Renal pelvis (tissue), 1 donor: ENCODE measurements at regions not wholly inside any gene's neighbourhood (a gene's known extent, or its start where the extent isn't known, plus 50 kb on each side); places are given as distances from the start of the nearest gene placed in this dataset.

ENCODE experiments used
- DNase-seq: peaks from one replicate; pipeline ENCODE4 v3.0.0-alpha.2; 2013

GRCh38 chr10:63744060-63744941, 223.1 kb downstream of the REEP3 start:
- DNase-seq = no peak

GRCh38 chr10:63749915-63750314, 228.7 kb downstream of the REEP3 start:
- no peak for DNase-seq

GRCh38 chr10:63751836-63752235, 230.6 kb downstream of the REEP3 start:
- DNase-seq = no peak

DNA sequence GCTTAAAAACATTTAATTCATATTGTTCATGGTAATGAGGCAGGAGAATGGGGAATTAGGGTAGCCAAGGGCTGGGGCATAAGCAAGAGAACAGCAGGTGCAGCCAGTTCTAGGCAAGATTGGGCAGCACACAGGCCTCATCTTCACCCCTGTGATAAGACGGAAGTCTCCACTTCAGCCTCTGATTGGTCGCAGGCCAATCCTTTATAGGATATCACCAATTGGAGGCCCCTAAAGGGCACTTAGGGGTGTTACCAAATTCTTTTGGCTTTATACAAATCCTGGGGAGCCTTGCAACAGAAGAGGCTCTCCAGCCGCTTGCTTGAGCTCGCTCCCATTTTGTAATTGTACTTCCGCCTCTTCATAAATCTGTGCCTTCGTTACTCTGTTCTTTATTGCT, 231.1 kb downstream of the REEP3 start:
- no peak for DNase-seq

DNA sequence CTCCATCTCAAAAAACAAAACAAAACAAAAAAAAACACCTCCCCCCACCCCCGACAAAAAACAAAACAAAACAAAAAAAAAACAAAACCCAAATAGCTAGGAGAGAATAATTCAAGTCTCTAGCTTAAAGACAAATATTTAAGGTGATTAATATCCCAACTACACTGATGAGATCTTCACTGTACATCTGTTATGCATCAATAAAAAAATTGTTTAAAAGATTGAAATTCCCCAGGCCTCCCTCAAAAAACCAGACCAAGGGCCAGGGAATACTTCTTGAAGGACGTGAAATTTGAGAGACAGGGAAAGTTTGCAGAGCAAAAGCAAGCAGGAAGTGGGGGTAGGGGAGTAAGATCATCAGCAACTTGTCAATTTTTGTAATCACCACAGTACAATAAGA, 232.6 kb downstream of the REEP3 start:
- no peak for DNase-seq

DNA sequence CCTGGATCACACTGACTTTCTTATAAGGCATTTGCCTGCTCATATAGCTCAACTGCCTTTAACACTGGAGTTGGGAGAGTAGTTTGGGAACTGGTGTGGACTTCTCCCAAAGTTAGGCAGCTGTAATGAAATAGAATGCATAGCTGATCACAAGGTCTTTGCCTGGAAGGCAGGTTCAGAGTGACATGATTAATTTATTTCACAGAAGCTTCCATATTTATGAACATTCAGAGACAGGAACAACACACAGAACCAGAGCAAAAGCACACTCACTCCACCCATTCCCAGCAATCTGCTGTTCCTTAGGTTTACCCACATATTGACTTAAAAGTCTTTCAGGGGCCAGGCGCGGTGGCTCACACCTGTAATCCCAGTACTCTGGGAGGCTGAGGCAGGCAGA, 234.2 kb downstream of the REEP3 start:
- no peak for DNase-seq

GRCh38 chr10:63757067-63757466, 235.9 kb downstream of the REEP3 start:
- no peak for DNase-seq

DNA sequence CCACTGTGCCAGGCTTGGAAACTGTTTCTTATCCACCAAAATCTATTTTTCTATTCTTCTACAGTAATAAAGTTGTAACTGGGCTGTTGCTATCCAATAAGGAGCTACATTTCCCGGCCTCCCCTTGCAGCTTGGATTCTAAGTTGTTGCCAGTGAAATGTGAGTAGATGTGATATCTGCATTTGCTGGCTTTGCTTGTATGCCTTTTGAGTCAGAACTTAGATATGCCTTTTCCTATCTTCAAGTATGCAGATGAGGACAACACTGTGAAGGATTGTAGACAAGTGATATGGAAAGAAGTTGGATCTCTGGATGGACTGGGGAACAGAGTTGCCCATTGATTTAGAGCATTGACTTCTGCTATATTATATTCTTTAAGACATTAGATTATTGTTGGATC, 236.9 kb downstream of the REEP3 start:
- DNase-seq = no peak

- no peak for DNase-seq
Measured at GRCh38 chr10:63759335-63759734, 238.1 kb downstream of the REEP3 start.

DNA sequence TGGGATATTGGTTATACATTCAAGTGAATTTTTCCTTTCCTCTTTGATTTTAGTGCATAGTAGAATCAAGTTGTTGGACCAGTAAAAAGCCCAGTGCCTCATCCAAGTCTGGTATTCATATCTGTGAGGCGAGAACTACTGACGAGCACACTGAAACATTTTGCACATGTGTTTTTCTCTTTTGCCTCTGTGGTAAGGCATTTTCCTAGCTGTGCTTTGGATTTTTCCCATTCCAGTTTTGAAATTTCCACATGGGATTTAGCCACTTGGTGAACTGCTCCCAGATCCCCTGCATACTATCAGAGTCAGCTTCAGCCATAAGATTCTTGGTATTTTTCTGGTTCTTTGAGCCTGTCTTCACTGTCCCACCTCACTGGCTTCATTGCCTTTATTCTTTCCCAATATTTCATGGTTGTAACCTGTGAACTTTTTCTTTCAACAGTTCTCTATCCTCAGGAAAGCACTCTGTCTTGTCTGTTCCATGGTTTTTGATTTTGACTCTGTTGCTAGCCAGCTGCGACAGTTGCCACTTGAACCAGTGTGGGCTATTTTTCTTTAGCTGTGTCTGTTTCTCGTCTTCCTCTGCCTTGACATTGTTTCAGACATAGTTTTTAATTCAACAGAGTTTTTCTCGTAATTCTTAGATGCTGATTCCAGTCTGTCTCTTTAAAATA, 239.0 kb downstream of the REEP3 start:
- no peak for DNase-seq

DNA sequence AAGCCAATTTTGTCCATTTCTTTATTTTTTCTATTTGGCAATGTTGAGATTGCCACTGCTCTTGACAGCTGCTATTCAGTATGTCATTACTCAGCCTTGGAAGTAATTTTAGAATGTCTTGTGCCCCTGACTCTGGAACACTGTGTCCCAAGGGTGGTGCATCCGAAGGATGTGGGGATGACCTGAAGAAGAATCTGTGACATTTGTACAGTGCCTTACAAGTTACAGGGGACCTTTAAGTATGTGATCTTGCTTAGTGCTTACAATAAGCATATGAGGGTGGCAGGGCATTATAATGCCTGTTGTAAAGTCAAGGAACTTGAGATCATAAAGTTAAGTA, 239.5 kb downstream of the REEP3 start:
- DNase-seq = no peak

- DNase-seq = no peak
Measured at GRCh38 chr10:63761243-63761642, 240.0 kb downstream of the REEP3 start.

GRCh38 chr10:63763744-63764143, 242.5 kb downstream of the REEP3 start:
- no peak for DNase-seq

DNA sequence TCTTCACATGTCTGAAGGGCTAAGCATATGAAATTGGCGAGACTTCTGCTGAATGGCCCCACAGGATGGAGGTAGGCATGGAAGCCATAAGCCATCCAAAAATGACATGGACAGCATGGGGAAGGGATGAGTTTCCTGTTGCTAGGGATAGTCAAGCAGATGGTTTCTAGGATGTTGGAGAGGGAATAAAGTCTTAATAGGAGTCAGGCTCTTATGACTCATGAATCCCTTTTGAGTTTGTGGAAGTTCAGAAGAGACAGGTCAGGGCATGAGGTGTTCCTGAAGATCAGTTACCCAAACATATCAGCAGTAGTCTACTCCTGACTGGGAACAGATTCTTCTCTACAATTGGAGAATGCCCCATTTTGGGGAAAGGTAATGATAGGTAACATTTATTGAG, 243.9 kb downstream of the REEP3 start:
- DNase-seq = no peak

DNA sequence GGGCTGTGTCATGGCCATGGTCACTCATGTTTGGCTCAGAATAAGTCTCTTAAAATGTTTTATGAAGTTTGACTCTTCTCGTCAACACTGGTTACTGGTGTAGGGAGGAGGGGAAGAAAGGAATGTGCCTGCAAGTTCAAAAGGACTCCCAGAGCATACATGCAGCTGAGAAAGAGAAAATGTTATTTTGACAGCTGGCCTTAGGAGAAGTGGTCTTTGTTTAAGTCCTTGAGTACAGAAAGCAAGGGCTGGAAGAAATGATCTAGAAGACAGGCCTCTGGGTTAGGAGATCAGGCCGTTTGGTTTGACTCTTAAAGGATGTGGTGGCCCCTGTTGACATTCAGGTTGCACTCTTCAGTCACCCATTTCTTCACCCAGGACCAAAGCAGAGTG, 245.5 kb downstream of the REEP3 start:
- DNase-seq = peak; percentile 64

DNA sequence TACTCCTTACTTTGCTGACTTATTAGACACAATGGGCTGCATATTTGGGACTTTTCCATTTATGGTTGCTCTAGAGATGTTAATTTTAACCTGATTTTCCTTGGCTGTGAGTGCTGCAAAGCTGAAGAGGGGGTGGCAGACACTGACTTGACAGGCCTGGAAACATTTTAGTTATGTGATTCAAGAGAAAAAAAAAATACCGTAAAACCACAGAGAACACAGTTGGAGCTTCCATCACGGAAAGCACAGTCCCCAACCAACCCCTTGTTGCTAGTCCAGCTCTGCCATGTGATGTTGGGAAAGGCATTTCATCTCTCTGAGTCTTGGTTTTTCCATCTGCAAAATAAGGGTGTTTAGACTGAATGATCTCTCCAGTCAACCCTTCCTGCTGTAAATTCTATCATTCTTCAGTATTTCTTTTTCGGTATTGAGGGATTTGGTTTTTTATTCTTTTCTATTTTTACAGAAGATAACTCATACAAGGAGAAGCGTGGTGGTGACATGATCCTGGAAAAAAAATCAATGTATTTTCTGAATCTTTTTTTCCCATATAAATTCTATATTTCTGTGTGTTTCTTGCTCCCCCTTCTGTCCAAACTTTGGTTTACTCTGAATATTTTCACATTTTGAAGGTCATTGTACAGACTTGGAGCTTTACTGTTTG, 246.1 kb downstream of the REEP3 start:
- peak; percentile 9 for DNase-seq

- no peak for DNase-seq
Measured at GRCh38 chr10:63769367-63769766, 248.2 kb downstream of the REEP3 start.

DNA sequence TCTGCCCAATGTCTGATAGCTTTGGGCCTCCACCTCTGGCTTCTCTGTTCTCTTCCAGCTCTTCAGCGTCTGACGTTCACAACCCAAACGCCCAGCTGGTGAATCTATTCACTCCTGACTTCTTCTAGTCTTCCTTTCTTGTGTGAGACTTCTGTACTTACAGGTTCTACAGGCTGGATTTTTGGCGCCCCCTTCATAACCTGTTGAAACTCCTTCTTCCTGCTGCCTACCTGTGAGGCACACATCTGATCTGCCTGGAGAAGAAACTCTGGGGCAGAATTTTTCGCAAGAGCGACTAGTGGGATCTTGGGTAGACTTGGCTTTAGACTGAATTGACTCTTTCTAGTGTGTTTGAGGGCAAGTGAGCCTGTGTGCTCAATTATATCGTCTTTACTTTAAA, 249.3 kb downstream of the REEP3 start:
- no peak for DNase-seq

- no peak for DNase-seq
Measured at GRCh38 chr10:63772491-63772890, 251.3 kb downstream of the REEP3 start.

- no peak for DNase-seq
Measured at GRCh38 chr10:63773106-63773505, 251.9 kb downstream of the REEP3 start.

- DNase-seq = no peak
Measured at GRCh38 chr10:63773962-63774361, 252.8 kb downstream of the REEP3 start.

GRCh38 chr10:63780101-63780500, 258.9 kb downstream of the REEP3 start:
- no peak for DNase-seq

DNA sequence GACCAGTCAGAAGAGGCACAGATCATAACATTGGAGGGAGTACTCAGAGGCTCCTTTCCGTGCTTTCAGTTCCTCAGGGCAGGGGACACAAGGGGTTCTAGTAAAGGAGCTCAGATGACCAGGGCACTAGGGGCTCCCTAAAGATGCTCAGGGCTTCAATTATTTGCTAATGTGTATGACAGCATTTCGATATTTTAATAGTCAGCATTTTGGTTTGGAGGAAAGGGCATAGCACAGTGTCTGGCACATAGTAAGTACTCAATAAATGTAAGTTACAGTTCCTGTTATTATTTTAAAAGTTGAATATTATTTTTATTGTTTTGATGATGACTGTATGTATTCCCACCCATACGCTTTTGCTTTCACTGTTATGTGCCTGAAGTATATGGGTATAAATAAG, 260.0 kb downstream of the REEP3 start:
- no peak for DNase-seq
